ENCODE measurements at regions not wholly inside any gene's neighbourhood (a gene's known extent, or its start where the extent isn't known, plus 50 kb on each side); places are given as distances from the start of the nearest gene placed in this dataset.

- no peak for TF ChIP-seq EZH2 (IDR thresholded peaks at IDR 0.05)
- TF ChIP-seq CTCF (IDR thresholded peaks at IDR 0.05 in 2 of 3, conservative IDR thresholded peaks at IDR 0.05 in 1 of 3; ENCODE audit: borderline replicate concordance in 1 of 3, insufficient read depth in 1 of 3, low read depth in 2 of 3, low read length in 2 of 3) = no peak
- no peak for TF ChIP-seq ZFX (IDR thresholded peaks at IDR 0.05)
- TF ChIP-seq TCF7L2 (IDR thresholded peaks at IDR 0.05; ENCODE audit: borderline replicate concordance, extremely low read depth, insufficient read depth, insufficient read length) = no peak
- no peak for TF ChIP-seq SRF (IDR thresholded peaks at IDR 0.05; ENCODE audit: low read depth)
- no peak for TF ChIP-seq POLR2AphosphoS5 (IDR thresholded peaks at IDR 0.05; ENCODE audit: low read depth, low read length)
- no peak for TF ChIP-seq EZH2phosphoT487 (IDR thresholded peaks at IDR 0.05; ENCODE audit: borderline replicate concordance)
Measured at GRCh38 chr20:52677216-52677615, 294.9 kb upstream of the TSHZ2 start.

All from HCT116 (cell line).